ENCODE measurements at regions not wholly inside any gene's neighbourhood (a gene's known extent, or its start where the extent isn't known, plus 50 kb on each side); places are given as distances from the start of the nearest gene placed in this dataset.

DNA sequence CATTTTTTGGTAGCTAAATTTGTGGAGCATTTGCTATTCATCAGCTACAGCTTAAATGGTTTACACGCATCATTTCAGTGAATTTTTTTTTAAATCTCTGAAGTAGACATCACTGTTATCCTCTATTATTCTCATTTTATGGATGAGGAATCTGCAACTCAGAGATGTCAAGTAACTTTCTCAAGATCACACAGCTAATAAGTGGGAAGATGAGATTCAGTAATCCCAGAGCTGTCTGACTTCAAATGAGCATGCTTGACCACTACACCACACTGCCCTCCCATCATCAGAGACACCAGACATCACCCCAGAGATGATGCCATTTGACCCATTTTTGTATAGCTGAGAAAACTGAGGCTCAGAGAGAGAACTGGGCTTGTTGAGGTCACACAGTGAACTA is 116.4 kb downstream of the RRAGC start:
- TF ChIP-seq CTCF (IDR thresholded peaks at IDR 0.05; ENCODE audit: insufficient read depth, low read length) (no peak), REST (IDR thresholded peaks at IDR 0.05; ENCODE audit: insufficient replicate concordance, low read depth) (no peak), POLR2AphosphoS5 (IDR thresholded peaks at IDR 0.05; ENCODE audit: low read depth) (no peak), GABPA (IDR thresholded peaks at IDR 0.05; ENCODE audit: low read depth) (no peak), SPI1 (IDR thresholded peaks at IDR 0.05; ENCODE audit: borderline replicate concordance, low read depth) (no peak)

All from HL-60 (cell line).